ENCODE measurements at regions not wholly inside any gene's neighbourhood (a gene's known extent, or its start where the extent isn't known, plus 50 kb on each side); places are given as distances from the start of the nearest gene placed in this dataset.
A peak's percentile ranks its signal among the peaks of the same experiment; 100 is the strongest.

DNA sequence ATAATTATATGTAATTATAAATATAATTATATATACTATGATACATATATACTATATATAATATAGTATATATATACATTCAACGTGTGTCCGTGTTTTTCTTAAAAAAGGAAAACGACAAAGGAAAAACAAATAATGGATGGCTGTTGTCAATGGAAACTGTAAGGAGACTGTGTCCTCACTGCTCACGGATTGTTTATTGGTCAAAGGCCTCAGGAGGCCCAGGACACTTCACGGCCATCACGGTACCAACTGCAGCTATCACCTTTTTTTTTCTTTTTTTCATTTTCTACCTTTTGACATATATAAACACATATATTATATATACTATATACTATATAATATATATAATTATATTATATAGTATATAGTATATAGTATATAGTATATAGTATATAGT is 113.4 kb downstream of the SPTSSA start:
- DNase-seq: no peak

DNA sequence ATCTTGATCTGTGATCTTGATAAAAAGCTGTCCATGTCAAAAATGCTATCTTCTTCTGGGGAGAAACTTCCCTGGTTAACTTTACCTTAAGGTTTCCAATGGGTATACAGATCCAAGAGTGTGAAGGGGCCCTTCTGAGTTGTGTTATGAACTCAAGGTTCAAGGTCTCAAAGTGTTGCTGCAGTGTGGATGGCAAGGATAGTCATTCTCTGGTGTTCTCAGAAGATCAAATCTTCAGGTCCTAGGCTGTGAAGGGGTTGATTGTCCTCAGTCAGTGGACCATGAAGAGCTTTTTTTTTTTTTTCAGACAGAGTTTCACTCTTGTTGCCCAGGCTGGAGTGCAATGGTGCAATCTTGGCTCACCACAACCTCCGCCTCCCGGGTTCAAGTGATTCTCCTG is 114.4 kb downstream of the SPTSSA start:
- DNase-seq: no peak

DNA sequence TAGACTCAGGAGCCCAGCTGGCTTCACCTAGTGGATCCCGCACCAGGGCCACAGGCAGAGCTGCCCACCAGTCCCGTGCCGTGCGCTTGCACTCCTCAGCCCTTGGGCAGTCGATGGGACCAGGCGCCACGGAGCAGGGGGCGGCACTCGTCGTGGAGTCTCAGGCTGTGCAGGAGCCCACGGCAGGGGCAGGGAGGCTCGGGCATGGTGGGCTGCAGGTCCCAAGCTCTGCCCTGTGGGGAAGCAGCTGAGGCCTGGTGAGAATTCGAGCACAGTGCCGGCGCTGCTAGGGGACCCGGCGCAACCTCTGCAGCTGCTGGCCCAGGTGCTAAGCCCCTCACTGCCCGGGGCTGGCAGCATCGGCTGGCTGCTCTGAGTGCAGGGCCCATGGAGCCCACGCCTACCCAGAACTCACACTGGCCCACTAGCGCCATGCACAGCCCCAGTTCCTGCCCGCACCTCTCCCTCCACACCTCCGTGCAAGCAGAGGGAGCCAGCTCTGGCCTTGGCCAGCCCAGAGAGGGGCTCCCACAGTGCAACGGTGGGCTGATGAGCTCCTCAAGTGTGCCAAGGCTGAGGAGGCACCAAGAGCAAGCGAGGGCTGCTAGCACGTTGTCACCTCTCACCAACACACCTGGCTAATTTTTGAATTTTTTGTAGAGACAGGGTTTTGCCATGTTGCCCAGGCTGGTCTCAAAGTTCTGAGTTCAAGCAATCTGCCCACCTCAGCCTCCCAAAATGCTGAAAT is 116.1 kb downstream of the SPTSSA start:
- DNase-seq: no peak

DNA sequence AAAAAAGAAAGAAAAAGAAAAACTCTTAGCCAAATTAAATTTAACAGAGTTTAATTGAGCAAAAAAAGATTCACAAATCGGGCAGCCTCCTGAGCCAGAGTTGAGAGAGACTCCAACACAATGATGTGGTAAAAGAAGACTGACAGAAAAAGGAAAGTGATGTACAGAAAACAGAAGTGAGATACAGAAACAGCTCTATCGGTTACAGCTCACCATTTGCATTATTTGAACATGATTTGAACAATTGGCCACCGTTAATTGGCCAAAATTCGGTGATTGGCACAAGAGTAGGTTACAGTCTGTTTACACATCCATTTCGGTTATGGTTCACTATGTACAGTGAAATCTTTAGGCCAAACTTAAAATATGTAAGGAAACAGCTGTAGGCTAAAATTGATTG is 117.7 kb downstream of the SPTSSA start:
- DNase-seq: no peak

DNA sequence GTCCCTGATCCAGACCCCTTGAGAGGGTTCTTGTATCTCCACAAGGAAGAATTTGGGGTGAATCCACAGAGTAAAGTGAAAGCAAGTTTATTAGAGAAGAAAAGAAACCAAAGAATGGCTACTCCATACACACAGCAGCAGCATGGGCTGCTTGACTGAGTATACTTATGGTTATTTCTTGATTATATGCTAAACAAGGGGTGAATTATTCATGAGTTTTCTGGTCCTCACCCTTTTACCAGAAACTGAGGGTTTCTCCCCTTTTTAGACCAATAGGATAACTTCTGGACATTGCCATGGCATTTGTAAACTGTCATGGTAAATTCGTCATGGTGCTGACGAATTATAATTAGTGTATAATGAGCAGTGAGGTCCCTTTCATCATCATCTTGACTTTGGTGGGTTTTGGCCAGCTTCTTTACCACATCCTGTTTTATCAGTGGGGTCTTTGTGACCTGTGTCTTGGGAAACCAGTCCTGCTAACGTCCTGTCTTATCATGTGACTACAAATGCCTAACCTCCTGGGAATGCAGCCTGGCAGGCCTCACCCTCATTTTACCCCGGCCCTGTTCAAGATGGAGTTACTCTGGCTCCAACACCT is 121.9 kb downstream of the SPTSSA start:
- DNase-seq: no peak

DNA sequence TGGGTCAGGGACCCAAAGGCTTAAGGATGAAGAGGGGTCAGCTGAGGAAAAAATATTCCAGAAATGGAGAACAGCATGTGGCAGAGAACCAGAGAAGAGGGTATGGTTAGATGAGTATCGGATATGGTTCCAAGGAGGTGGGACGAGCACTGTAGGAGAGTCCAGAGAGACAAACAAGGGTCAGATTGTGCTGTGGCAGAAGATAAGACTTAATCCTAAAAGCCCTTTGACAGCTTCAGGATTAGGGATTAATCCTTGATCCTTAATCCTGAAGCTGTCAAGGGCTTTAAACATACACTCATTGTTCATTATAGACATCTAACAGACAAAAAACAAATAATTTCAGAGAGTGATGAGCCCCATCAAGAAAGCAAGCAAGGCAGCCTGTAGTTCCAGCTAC is 124.0 kb downstream of the SPTSSA start:
- DNase-seq: no peak

DNA sequence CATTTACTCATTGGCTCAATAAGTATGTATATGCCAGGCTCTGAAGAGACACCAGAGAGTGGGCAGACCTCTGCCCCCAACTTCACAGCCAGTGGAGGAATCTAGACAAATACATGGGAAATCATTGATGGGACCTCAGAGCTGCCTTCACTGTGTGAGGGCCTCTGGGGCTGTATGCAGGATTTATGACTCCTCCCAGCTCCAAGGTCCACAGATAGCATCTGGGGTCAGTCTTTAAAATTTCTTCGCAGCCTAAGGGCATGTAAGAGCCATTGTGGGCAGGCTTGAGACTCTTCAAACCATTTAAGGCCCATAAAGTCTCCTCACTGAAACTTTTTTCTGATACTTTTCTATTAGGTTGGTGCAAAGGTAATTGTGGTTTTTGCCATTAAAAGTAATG is 125.5 kb downstream of the SPTSSA start:
- DNase-seq: no peak

DNA sequence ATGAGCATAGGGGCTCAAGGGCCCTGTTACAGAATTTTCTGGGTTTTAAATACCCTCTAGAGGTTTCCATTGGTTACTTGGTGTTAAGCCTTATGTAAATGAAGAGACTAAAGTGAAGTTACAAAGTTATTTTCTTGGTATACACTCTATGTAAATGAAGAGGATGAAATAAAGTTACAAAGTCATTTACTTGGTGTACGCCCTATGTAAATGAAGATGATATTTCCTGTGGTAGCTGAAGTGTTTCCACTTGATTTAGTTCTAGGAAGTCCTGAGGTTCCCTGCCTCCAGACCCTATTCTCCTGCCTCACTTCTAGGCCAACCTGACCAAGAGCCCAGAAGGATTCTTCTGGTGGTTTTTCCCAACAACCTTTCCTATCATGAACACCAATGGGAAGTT is 126.1 kb downstream of the SPTSSA start:
- no peak for DNase-seq

DNA sequence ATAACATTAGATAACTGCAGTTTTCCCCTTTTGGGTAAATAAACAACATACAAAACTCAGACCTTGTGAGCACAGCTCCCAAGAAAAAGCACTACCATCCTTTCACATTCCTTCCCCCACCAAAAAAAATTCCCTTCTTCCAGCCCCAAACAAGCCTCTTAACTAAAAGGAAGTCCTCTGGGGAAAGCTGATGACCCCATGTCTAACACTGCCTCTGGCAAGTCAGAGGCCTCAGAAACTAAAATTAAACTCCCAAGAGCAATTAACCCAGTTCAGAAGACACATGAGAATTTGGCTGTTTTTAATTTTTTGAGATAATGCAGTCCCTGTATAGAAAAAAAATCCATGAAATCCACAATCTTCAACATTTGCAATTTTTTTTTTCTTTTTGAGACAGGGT is 127.7 kb downstream of the SPTSSA start:
- no peak for DNase-seq

DNA sequence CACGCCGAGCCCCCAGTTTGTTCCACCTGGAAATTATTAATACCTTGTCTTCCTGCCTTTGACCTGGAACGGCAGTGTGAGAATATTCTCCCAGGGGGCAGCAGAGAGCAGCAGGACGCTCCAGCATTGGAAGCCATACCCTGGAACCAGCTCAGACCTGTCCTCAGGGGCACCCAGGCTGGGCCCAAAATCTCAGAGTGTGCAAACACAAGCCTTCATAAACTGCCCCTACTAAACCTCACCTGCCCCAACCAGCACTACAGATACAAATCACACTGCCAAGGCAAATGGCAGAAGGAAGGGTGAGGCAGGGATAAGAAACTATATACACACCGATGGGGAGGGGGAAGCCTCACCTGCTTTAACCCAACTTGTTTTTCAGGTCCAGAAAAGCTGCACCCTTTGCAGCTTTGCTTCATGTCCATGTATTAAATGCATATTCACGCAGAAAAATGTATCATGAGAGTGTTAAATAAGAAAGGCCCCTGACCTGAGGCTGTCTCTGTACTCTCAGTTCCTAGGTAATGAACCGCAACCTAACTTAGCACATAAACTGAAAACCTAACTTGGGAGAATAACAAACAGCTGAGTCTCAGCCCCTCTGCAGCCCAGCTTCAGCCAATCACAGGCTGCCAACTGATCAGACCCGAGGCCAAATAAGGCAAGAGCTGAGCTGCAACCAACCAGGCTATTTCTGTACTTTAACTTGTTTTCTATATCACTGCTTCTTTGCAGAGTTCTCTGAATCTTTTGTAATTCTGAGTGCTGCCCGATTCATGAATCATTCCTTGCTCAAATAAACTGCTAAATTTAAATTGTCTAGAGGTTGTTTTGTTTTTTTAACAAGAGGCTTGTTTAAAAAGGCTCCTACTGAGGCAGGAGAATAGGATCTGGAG is 130.1 kb downstream of the SPTSSA start:
- DNase-seq: peak; percentile 8 to 42

DNA sequence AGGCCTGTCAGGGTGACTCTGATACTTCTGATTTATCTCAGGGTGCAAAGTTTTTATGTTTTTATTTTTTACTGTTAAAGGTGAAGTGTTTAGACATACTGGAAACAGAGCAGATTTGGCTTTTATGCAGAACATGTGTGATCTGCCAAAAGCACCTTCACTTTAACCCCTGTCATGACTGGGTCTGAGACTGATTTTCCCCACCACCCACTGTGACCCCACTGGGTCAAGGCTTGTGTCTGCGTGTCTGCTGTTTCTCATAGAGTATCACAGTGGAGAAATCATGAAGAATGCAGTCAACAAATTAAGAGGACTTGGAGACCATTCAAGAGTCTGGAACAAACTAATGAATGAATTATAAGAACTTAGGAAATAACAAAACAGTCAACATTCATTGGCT is 131.2 kb downstream of the SPTSSA start:
- no peak for DNase-seq

DNA sequence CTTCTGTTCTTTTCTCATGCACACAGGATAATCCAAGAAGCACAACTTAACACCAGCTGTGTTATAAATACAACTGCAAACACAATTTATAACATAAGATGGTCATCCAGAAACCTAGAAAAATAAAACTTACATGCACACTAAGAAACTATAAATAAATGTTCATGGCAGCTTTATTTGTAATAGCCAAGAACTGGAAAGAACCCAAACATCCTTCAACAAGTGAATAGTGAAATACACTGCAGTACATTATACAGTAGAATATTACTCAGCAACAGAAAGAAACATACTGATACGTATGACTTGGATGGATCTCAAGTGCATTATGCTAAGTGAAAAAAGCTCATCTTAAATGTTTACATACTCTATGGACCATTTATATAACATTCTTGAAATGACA is 132.7 kb downstream of the SPTSSA start:
- DNase-seq: no peak

DNA sequence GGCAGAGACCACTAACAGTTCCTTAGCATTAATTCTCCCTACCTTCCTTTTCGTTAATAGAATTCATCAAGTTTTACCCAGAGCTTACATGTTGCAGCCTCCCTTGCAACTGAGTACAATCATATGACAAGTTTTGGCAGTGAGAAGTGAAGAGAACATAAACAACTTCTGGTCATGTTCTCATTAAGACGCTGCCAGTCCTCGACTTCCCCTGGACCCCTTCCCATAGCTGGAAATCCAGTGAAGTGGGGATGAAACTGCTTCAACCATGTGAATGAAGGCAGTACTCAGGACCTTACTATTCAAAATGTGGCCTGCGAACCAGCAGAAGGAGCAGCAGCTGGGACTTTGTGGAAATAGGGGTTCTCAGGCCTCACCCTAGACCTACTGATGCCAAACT is 133.9 kb downstream of the SPTSSA start:
- no peak for DNase-seq

DNA sequence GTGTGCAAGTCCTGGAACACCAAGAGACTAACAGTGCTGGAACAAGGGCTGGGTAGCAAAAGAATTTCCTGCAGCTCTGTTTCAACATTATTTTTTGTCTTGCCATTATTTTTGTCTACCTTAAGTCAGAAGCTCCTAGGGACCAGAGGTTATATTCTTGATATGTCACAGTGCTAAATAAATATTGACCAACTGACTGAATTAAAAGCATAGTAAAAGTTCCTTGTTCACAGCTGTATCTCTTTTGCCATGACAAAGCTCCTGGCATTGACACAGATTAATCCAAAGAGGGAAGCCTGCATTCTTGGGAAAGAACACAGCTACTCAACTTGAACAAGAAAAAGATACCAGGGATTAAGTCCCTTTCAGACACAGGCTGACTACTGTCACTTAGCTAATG is 136.5 kb downstream of the SPTSSA start:
- no peak for DNase-seq

DNA sequence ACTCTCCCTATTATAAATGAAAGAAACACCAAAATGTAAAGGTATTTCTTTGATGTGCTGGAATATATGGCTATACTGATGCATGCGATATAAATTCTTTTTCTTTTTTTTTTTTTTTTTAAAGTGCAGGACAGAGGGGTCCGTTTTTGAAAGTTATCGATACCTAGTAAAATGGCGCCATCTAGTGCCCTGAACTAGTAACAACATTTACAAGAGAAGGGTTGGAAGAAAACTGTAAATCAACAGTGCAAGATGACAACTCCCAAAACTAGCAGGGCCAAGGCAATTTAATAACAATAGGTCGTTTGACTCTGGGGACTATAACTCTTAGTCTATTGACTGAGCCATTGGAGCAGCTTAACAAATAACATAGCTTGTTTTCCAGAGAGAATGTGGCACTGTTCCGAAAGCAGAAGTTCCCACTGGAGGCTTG is 137.7 kb downstream of the SPTSSA start:
- peak; percentile 9 to 38 for DNase-seq

DNA sequence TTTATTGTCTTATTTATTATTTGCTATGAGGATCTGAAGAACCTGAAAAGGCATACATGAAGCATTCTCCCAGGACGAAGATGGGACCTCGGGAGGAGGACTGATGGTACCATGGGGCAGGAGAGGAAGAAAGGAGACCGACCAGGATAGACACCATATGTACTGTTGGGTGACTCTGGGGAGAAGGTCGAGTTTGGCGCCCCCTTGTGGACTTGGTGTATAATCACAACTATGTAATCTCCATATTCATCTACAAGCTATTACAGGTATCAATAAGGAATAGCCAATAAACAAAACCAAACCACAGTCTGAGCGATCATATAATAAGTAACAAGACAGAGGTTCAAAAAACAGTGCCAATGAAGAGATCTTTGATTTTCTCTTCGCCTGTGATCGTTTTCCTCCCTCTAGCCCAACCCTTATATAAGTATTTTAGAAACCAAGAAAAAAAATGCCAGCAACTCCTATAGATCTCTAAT is 139.1 kb downstream of the SPTSSA start:
- DNase-seq: peak; percentile 21 to 40

DNA sequence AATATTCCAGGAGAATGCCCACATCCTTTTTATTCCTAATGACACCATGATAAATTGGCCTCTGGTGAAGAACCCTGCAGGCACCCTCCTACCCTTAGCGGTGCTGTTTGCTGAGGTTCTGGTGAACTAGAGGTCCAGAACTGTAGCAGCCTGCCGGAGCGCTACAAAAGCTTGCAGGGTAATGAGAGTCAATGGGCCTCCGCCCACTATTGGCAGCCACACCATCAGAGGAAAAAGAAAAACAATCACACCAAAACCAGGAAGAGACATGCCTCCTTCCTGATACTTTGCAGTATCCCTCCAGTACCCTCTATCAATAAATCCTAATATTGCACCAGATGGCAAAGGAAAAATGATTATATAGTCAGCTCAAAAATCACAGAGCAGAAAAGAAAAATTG is 142.9 kb downstream of the SPTSSA start:
- DNase-seq: no peak

DNA sequence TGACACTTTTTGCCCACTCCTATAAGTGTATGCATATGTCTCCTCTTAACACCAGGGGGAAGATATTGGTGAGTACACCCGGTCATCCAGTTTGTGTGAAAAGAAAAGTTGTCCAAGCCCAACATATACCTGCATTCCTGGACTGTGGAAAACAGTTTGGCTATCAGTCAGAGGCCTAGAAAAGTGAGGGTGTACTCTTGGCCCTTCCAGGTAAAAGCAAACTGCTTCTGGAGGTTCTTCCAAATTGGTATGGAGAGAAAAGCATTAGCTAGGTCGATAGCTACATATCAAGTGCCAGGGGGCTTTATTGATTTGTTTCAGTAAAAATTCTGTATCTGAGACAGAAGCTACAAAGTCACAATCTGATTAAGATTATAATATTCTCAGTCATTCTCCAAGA is 144.0 kb downstream of the SPTSSA start:
- DNase-seq: no peak

DNA sequence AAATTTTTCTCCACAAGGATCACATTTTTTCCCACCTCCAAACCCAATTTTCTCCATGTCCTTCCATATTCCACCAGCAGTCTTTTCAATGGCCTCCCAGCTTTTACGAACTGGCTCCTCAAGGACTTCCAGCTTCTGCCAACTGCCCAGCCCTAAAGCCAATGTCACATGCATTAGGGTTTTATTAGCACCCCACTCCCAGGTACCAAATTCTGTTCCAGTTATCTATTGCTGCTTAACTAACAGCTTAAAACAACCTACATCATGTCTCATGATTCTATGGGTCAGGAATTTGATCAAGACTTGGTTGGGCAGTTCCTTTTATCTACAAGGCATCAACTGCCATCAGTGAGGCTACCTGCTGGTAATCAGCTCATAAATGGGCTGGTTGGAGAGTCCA is 151.3 kb downstream of the SPTSSA start:
- DNase-seq: no peak

DNA sequence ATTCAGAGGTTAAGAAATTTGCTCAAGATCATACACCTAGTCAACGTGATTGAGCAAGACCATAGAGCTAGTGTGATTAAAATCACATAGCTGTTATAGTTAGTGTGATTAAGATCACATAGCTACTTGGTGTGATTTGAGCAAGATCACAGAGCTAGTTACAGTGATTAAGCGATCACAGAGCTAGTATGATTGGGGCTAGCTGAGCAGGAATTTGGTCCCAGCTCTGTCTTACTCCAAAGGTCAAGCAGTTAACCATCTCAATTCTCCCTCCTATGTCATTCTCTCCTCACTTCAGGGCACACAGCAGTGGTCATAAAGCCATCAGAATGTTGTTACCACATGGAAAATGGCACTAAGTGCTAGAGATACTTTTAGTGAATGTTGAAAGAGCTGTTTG is 158.2 kb downstream of the SPTSSA start:
- DNase-seq: no peak

DNA sequence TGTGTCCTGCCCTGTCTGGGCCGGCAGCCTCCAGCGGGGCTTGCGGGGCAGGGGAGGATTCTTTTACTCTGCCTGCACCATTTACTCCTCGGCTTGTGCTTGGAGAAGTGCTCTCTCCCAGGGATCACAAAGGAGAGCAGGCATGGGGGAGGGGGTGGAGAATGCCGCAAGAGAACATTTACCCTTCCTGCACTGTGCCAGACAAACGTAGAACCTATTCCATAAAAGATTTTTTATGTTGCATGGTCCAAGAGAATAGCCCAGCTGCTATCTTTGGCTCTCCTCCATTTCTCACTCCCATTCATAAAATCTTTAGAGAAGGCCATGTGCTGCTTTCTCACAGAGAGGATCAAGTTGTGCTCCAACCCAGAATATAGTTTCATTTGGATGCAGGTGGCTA is 159.4 kb downstream of the SPTSSA start:
- DNase-seq: no peak

DNA sequence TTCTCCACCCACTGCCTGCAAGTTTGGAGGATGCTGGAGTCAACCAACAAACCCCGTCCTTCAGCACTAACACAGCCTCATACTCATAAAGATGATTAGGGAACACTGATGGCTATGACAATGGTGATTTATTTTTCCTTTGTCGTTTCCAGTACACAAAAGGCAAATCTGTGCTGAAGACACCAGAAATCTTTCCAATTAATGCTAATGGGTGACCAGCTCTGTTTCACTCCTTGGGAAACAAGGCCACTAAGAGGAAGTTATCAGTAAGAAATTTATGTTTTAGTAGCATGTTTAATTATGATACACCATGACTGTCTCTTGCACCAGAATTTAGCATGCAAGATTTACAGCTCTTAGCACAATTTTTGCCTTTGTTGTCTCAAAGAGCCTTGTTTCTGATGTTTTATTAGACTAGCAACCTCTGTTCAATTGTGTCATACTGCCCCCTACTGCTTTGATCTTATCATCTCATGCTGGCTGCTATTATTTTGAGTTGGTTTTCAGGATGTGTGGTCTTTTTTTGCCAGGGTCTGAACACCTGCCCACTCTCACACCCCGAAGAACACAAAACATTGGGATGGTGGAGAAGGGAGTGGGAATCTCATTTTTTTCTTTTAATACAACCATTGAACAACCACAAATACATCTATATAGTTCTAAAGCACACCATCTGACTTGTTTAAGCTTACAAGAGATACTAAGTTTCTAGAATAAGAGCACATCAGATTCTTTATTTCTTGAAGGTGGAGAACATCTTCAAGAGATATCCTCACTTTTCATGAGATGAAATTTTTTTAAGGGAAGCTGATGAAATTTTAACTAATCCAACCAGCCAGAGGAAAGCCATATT is 160.9 kb downstream of the SPTSSA start:
- DNase-seq: peak; percentile 18

DNA sequence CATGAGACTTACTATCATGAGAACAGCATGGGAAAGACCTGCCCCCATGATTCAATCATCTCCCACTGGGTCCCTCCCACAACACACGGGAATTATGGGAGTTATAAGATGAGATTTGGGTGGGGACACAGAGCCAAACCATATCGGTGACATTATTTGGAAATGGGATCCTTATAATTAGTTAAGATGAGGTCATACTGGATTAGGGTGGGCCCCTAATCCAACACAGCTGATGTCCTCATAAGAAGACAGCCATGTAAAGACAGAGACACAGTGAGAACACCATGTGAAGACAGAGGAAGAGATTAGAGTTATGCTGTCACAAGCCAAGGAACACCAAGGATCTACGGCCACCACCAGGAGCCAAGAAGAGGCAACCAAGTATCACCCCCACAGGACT is 161.7 kb downstream of the SPTSSA start:
- DNase-seq: no peak
